ENCODE measurements at regions not wholly inside any gene's neighbourhood (a gene's known extent, or its start where the extent isn't known, plus 50 kb on each side); places are given as distances from the start of the nearest gene placed in this dataset.
"Not testable (repeated sequence)": the region's sequence is repeated elsewhere in the genome, so short reads cannot be mapped to it uniquely, and the experiment has no call there.

- 71% methylated on average over 1 of the region's 3 CpGs for WGBS (ENCODE audit: insufficient coverage, low coverage, low lambda C conversion rate, missing lambda C conversion rate)
- H3K4me1 ChIP-seq; H3K4me3 ChIP-seq; DNase-seq; H3K27ac ChIP-seq; H3K36me3 ChIP-seq; intact Hi-C loops (cut with DNase I); H3K9me3 ChIP-seq; H3K27me3 ChIP-seq; ATAC-seq: not testable (repeated sequence)
Observed at GRCh38 chr22:15791557-15791956, 101.7 kb downstream of the POTEH start.

- H3K36me3 ChIP-seq; ATAC-seq; H3K9me3 ChIP-seq; H3K27ac ChIP-seq; H3K27me3 ChIP-seq; H3K4me3 ChIP-seq; DNase-seq; intact Hi-C loops (cut with DNase I); H3K4me1 ChIP-seq: not testable (repeated sequence)
- WGBS (ENCODE audit: insufficient coverage, low coverage, low lambda C conversion rate, missing lambda C conversion rate), result 0% methylated on average over 1 of the region's 6 CpGs
Observed at GRCh38 chr22:15799935-15800334, 110.1 kb downstream of the POTEH start.

DNA sequence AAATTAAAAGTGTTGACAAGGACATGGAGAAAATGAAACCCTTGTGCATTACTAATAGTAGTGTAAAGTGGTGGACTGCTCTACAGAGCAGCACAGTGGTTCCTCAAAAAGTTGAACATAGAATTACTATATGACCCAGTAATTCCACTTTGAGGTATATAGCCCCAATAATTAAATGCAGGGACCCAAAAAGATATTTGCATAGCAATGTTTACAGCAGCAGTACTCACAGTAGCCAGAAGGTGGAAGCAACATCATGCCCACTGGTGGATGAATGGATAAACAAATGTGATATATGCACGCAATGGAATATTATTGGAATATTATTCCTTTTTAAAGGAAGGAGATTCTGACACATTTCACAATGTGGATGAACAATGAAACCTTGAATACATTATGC lies 121.3 kb downstream of the POTEH start:
- H3K9me3 ChIP-seq; H3K27me3 ChIP-seq; H3K4me3 ChIP-seq; intact Hi-C loops (cut with DNase I); H3K27ac ChIP-seq; H3K4me1 ChIP-seq; DNase-seq; H3K36me3 ChIP-seq: not testable (repeated sequence)
- ATAC-seq, result peak; percentile 73 to 87 (median 78)
- TF ChIP-seq CTCF (IDR thresholded peaks at IDR 0.05), result peak in 3 of 4 donors; percentile 30 to 42 (median 33)
- WGBS (ENCODE audit: insufficient coverage, low coverage, low lambda C conversion rate, missing lambda C conversion rate), result 54% methylated on average over 1 of the region's 1 CpG

- ATAC-seq; DNase-seq; intact Hi-C loops (cut with DNase I); H3K4me3 ChIP-seq; H3K27ac ChIP-seq; H3K9me3 ChIP-seq; H3K27me3 ChIP-seq; H3K4me1 ChIP-seq; H3K36me3 ChIP-seq: not testable (repeated sequence)
- no CpG with 5 or more reads among the region's 5 CpGs for WGBS (ENCODE audit: insufficient coverage, low coverage, low lambda C conversion rate, missing lambda C conversion rate)
Observed at GRCh38 chr22:15815783-15816182, 126.0 kb downstream of the POTEH start.

GRCh38 chr22:15816470-15816869 lies 126.6 kb downstream of the POTEH start:
- H3K4me1 ChIP-seq; H3K4me3 ChIP-seq; intact Hi-C loops (cut with DNase I); DNase-seq; H3K36me3 ChIP-seq; H3K27ac ChIP-seq; H3K9me3 ChIP-seq; H3K27me3 ChIP-seq: not testable (repeated sequence)
- peak in 2 of 4 donors; percentile 15 to 25 for ATAC-seq
- 33% methylated on average over 1 of the region's 3 CpGs for WGBS (ENCODE audit: insufficient coverage, low coverage, low lambda C conversion rate, missing lambda C conversion rate)

GRCh38 chr22:15817264-15817663 lies 127.4 kb downstream of the POTEH start:
- H3K27me3 ChIP-seq; DNase-seq; intact Hi-C loops (cut with DNase I); H3K4me3 ChIP-seq; ATAC-seq; H3K36me3 ChIP-seq; H3K27ac ChIP-seq; H3K9me3 ChIP-seq; H3K4me1 ChIP-seq: not testable (repeated sequence)
- 30% methylated on average over 1 of the region's 2 CpGs for WGBS (ENCODE audit: insufficient coverage, low coverage, low lambda C conversion rate, missing lambda C conversion rate)

- intact Hi-C loops (cut with DNase I); H3K27me3 ChIP-seq; H3K9me3 ChIP-seq; H3K36me3 ChIP-seq; DNase-seq; H3K4me1 ChIP-seq; H3K27ac ChIP-seq; H3K4me3 ChIP-seq; ATAC-seq: not testable (repeated sequence)
- WGBS (ENCODE audit: insufficient coverage, low coverage, low lambda C conversion rate, missing lambda C conversion rate), result no CpG with 5 or more reads among the region's 33 CpGs
Observed at GRCh38 chr22:15819886-15820285, 130.1 kb downstream of the POTEH start.

- H3K9me3 ChIP-seq; H3K4me3 ChIP-seq; H3K27ac ChIP-seq; intact Hi-C loops (cut with DNase I); H3K27me3 ChIP-seq; DNase-seq; H3K4me1 ChIP-seq; H3K36me3 ChIP-seq: not testable (repeated sequence)
- peak in 1 of 4 donors; percentile 2 for ATAC-seq
- WGBS (ENCODE audit: insufficient coverage, low coverage, low lambda C conversion rate, missing lambda C conversion rate), result no CpG with 5 or more reads among the region's 32 CpGs
Observed at GRCh38 chr22:15821088-15821487, 131.3 kb downstream of the POTEH start.

DNA sequence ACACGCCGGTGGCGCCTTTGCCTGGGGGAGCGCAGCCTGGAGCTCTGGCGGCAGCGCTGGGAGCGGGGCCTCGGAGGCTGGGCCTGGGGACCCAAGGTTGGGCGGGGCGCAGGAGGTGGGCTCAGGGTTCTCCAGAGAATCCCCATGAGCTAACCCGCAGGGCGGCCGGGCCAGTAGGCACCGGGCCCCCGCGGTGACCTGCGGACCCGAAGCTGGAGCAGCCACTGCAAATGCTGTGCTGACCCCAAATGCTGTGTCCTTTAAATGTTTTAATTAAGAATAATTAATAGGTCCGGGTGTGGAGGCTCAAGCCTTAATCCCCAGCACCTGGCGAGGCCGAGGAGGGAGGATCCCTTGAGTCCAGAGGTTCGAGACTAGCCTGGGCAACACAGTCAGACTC lies 132.2 kb downstream of the POTEH start:
- peak in 1 of 4 donors; percentile 13 for ATAC-seq
- H3K36me3 ChIP-seq; H3K27me3 ChIP-seq; DNase-seq; H3K4me3 ChIP-seq; intact Hi-C loops (cut with DNase I); H3K27ac ChIP-seq; H3K9me3 ChIP-seq; H3K4me1 ChIP-seq: not testable (repeated sequence)
- no CpG with 5 or more reads among the region's 22 CpGs for WGBS (ENCODE audit: insufficient coverage, low coverage, low lambda C conversion rate, missing lambda C conversion rate)

DNA sequence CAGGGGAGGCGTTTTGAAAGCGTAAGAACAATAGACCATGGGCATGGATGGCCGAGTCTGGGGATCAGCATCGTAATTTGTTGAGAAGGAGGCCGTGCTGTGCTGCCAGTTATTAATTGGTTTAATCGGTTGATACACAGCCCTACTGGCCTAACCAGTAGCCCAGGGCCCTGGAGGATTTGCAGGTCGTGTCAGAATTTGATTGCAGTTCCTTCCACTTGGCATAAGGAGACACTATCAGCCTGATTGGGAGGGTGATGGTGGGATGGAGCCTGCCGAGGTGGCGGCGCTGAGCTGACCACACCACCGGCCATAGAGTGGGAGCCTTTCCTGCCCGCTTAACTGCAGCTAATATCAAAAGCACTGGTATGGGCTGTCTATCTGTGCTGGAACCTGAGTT lies 133.4 kb downstream of the POTEH start:
- DNase-seq; intact Hi-C loops (cut with DNase I); H3K36me3 ChIP-seq; H3K27me3 ChIP-seq; H3K27ac ChIP-seq; H3K9me3 ChIP-seq; H3K4me3 ChIP-seq; H3K4me1 ChIP-seq: not testable (repeated sequence)
- WGBS (ENCODE audit: insufficient coverage, low coverage, low lambda C conversion rate, missing lambda C conversion rate), result 32% methylated on average over 2 of the region's 12 CpGs
- ATAC-seq, result peak in 1 of 4 donors; percentile 22

DNA sequence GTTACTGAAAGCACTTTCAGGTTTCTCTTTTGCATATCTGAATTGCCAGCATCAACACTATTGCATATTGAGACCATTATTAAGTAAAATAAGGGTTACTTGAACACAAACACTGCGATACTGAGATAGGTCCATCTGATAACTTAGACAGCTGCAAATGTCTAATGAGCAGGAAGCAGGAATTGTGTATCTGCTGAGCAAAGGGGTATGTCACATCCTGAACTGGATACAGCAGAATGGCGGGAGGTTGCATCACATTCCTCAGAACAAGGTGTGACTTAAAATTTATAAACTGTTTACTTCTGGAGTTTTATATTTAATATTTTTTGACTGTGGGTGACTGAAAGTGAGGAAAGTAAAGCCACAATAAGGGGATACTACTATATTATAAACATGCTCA lies 142.4 kb downstream of the POTEH start:
- DNase-seq; H3K9me3 ChIP-seq; intact Hi-C loops (cut with DNase I): not testable (repeated sequence)

More for the DNA sequence above, 142.4 kb downstream of the POTEH start:
- not testable (repeated sequence) for H3K36me3 ChIP-seq, H3K27me3 ChIP-seq, H3K27ac ChIP-seq, H3K4me3 ChIP-seq, H3K4me1 ChIP-seq
- ATAC-seq, result peak in 1 of 4 donors; percentile 30
- WGBS (ENCODE audit: insufficient coverage, low coverage, low lambda C conversion rate, missing lambda C conversion rate), result 64% methylated on average over 2 of the region's 2 CpGs

All from right lobe of liver (tissue), 6 donors.